Occipital lobe (tissue), 1 donor: ENCODE measurements at regions not wholly inside any gene's neighbourhood (a gene's known extent, or its start where the extent isn't known, plus 50 kb on each side); places are given as distances from the start of the nearest gene placed in this dataset.

Experiments used
- DNase-seq: peaks from one replicate; lab custom pipeline; 2025; lab: John Stamatoyannopoulos, UW

- no peak for DNase-seq
Measured at GRCh38 chr3:106381939-106382335, 513.1 kb upstream of the CBLB start.

- DNase-seq: no peak
Measured at GRCh38 chr3:106386050-106386449, 517.2 kb upstream of the CBLB start.

- DNase-seq: no peak
Measured at GRCh38 chr3:106392915-106393314, 524.1 kb upstream of the CBLB start.

GRCh38 chr3:106397006-106397405, 528.2 kb upstream of the CBLB start:
- DNase-seq: no peak

- no peak for DNase-seq
Measured at GRCh38 chr3:106398891-106399600, 530.2 kb upstream of the CBLB start.

GRCh38 chr3:106399761-106400160, 530.9 kb upstream of the CBLB start:
- DNase-seq: no peak

- no peak for DNase-seq
Measured at GRCh38 chr3:106401666-106402490, 533.1 kb upstream of the CBLB start.

GRCh38 chr3:106403371-106404145, 534.7 kb upstream of the CBLB start:
- DNase-seq: no peak

GRCh38 chr3:106413683-106414082, 544.9 kb upstream of the CBLB start:
- DNase-seq: no peak

GRCh38 chr3:106420628-106421027, 551.8 kb upstream of the CBLB start:
- DNase-seq: no peak

- DNase-seq: no peak
Measured at GRCh38 chr3:106421426-106421825, 552.6 kb upstream of the CBLB start.

GRCh38 chr3:106421909-106422308, 553.1 kb upstream of the CBLB start:
- DNase-seq: no peak

- DNase-seq: no peak
Measured at GRCh38 chr3:106423321-106424225, 554.8 kb upstream of the CBLB start.

GRCh38 chr3:106425026-106425425, 556.2 kb upstream of the CBLB start:
- no peak for DNase-seq

GRCh38 chr3:106425916-106426315, 557.1 kb upstream of the CBLB start:
- no peak for DNase-seq

- no peak for DNase-seq
Measured at GRCh38 chr3:106428565-106428994, 559.8 kb upstream of the CBLB start.

GRCh38 chr3:106431721-106432120, 562.9 kb upstream of the CBLB start:
- DNase-seq: no peak

GRCh38 chr3:106435899-106436453, 567.2 kb upstream of the CBLB start:
- DNase-seq: no peak

GRCh38 chr3:106438887-106439286, 570.1 kb upstream of the CBLB start:
- no peak for DNase-seq

GRCh38 chr3:106440672-106441071, 571.9 kb upstream of the CBLB start:
- no peak for DNase-seq

GRCh38 chr3:106446271-106446670, 577.5 kb upstream of the CBLB start:
- DNase-seq: no peak
